Hematopoietic multipotent progenitor cell treated with erythropoietin and hydrocortisone succinate and interleukin-3 and kit ligand, for 4 days (in vitro differentiated cells): ENCODE measurements at regions not wholly inside any gene's neighbourhood (a gene's known extent, or its start where the extent isn't known, plus 50 kb on each side); places are given as distances from the start of the nearest gene placed in this dataset.
"Not testable (repeated sequence)": the region's sequence is repeated elsewhere in the genome, so short reads cannot be mapped to it uniquely, and the experiment has no call there.

ENCODE experiments used
- DNase-seq: peaks from one replicate; pipeline ENCODE4 v3.0.0-alpha.2; 2015

GRCh38 chr10:93222211-93222754 lies 148.6 kb downstream of the CYP26A1 start:
- DNase-seq = no peak

- no peak for DNase-seq
These were observed 149.2 kb downstream of the CYP26A1 start for GRCh38 chr10:93222876-93223275.

- no peak for DNase-seq
These were observed 149.6 kb downstream of the CYP26A1 start for GRCh38 chr10:93223336-93223735.

GRCh38 chr10:93224005-93224779 lies 150.5 kb downstream of the CYP26A1 start:
- peak; percentile 37 for DNase-seq

- no peak for DNase-seq
These were observed 152.2 kb downstream of the CYP26A1 start for GRCh38 chr10:93225938-93226337.

GRCh38 chr10:93226619-93227018 lies 152.9 kb downstream of the CYP26A1 start:
- DNase-seq = no peak

GRCh38 chr10:93230596-93230995 lies 156.9 kb downstream of the CYP26A1 start:
- DNase-seq = not testable (repeated sequence)

GRCh38 chr10:93232159-93232558 lies 158.5 kb downstream of the CYP26A1 start:
- not testable (repeated sequence) for DNase-seq

- not testable (repeated sequence) for DNase-seq
These were observed 161.2 kb downstream of the CYP26A1 start for GRCh38 chr10:93234940-93235339.

- DNase-seq = no peak
These were observed 162.0 kb downstream of the CYP26A1 start for GRCh38 chr10:93235686-93236085.

- no peak for DNase-seq
These were observed 162.8 kb downstream of the CYP26A1 start for GRCh38 chr10:93236393-93237040.

- DNase-seq = peak; percentile 7
These were observed 171.5 kb downstream of the CYP26A1 start for GRCh38 chr10:93245147-93245546.

- peak; percentile 4 for DNase-seq
These were observed 172.1 kb downstream of the CYP26A1 start for GRCh38 chr10:93245779-93246178.

GRCh38 chr10:93248583-93249227 lies 175.0 kb downstream of the CYP26A1 start:
- DNase-seq = no peak

- no peak for DNase-seq
These were observed 176.3 kb downstream of the CYP26A1 start for GRCh38 chr10:93250010-93250409.

- DNase-seq = no peak
These were observed 180.6 kb downstream of the CYP26A1 start for GRCh38 chr10:93254180-93254853.

- peak; percentile 10 for DNase-seq
These were observed 181.9 kb downstream of the CYP26A1 start for GRCh38 chr10:93255546-93255945.
